ENCODE measurements at regions not wholly inside any gene's neighbourhood (a gene's known extent, or its start where the extent isn't known, plus 50 kb on each side); places are given as distances from the start of the nearest gene placed in this dataset.
"Not testable (repeated sequence)": the region's sequence is repeated elsewhere in the genome, so short reads cannot be mapped to it uniquely, and the experiment has no call there.

- no peaks in the 10 kb centered on the region for H3K9me3 ChIP-seq (ENCODE audit: low read depth, low read length)
- no peaks in the 10 kb centered on the region for H3K27me3 ChIP-seq (ENCODE audit: insufficient read depth, low read length)
- no peaks in the 10 kb centered on the region for H3K4me1 ChIP-seq (ENCODE audit: insufficient read depth, low read length)
- no peak overlapping the region for H3K4me3 ChIP-seq (ENCODE audit: low read length)
These were observed 213.6 kb upstream of the FOXK1 start for GRCh38 chr7:4468320-4469102.

- no peaks in the 10 kb centered on the region for H3K9me3 ChIP-seq (ENCODE audit: low read depth, low read length)
- H3K4me3 ChIP-seq (ENCODE audit: low read length), result no peak overlapping the region
- no peaks in the 10 kb centered on the region for H3K27me3 ChIP-seq (ENCODE audit: insufficient read depth, low read length)
These were observed 211.8 kb upstream of the FOXK1 start for GRCh38 chr7:4470246-4470645.

GRCh38 chr7:4472728-4473127 lies 209.4 kb upstream of the FOXK1 start:
- no peak overlapping the region for H3K4me3 ChIP-seq (ENCODE audit: low read length)
- H3K9me3 ChIP-seq (ENCODE audit: low read depth, low read length), result no peaks in the 10 kb centered on the region
- no peaks in the 10 kb centered on the region for H3K27me3 ChIP-seq (ENCODE audit: insufficient read depth, low read length)
- H3K4me1 ChIP-seq (ENCODE audit: insufficient read depth, low read length), result no peaks in the 10 kb centered on the region

More at GRCh38 chr7:4470246-4470645, 211.8 kb upstream of the FOXK1 start:
- no peaks in the 10 kb centered on the region for H3K4me1 ChIP-seq (ENCODE audit: insufficient read depth, low read length)

GRCh38 chr7:4479367-4480039 lies 202.6 kb upstream of the FOXK1 start:
- no peaks in the 10 kb centered on the region for H3K4me1 ChIP-seq (ENCODE audit: insufficient read depth, low read length)
- no peaks in the 10 kb centered on the region for H3K27me3 ChIP-seq (ENCODE audit: insufficient read depth, low read length)
- H3K9me3 ChIP-seq (ENCODE audit: low read depth, low read length), result no peaks in the 10 kb centered on the region
- H3K4me3 ChIP-seq (ENCODE audit: low read length), result no peak overlapping the region

- not testable (repeated sequence) for H3K4me3 ChIP-seq (ENCODE audit: low read length); H3K27me3 ChIP-seq (ENCODE audit: insufficient read depth, low read length); H3K9me3 ChIP-seq (ENCODE audit: low read depth, low read length); H3K4me1 ChIP-seq (ENCODE audit: insufficient read depth, low read length)
These were observed 202.0 kb upstream of the FOXK1 start for GRCh38 chr7:4480131-4480530.

GRCh38 chr7:4483851-4484250 lies 198.2 kb upstream of the FOXK1 start:
- H3K4me1 ChIP-seq (ENCODE audit: insufficient read depth, low read length), result no peaks in the 10 kb centered on the region
- no peaks in the 10 kb centered on the region for H3K9me3 ChIP-seq (ENCODE audit: low read depth, low read length)
- no peak overlapping the region for H3K4me3 ChIP-seq (ENCODE audit: low read length)
- H3K27me3 ChIP-seq (ENCODE audit: insufficient read depth, low read length), result no peaks in the 10 kb centered on the region

- Histone ChIP-seq H3K9me3 (ENCODE audit: low read depth, low read length) (no peaks in the 10 kb centered on the region), H3K4me3 (ENCODE audit: low read length) (no peak overlapping the region), H3K27me3 (ENCODE audit: insufficient read depth, low read length) (no peaks in the 10 kb centered on the region), H3K4me1 (ENCODE audit: insufficient read depth, low read length) (no peaks in the 10 kb centered on the region)
These were observed 197.6 kb upstream of the FOXK1 start for GRCh38 chr7:4484545-4484944.

- H3K27me3 ChIP-seq (ENCODE audit: insufficient read depth, low read length), result no peaks in the 10 kb centered on the region
These were observed 195.2 kb upstream of the FOXK1 start for GRCh38 chr7:4486907-4487306.

GRCh38 chr7:4496911-4497310 lies 185.2 kb upstream of the FOXK1 start:
- H3K4me1 ChIP-seq (ENCODE audit: insufficient read depth, low read length); H3K27me3 ChIP-seq (ENCODE audit: insufficient read depth, low read length); H3K9me3 ChIP-seq (ENCODE audit: low read depth, low read length); H3K4me3 ChIP-seq (ENCODE audit: low read length): not testable (repeated sequence)

More at GRCh38 chr7:4486907-4487306, 195.2 kb upstream of the FOXK1 start:
- Histone ChIP-seq H3K4me3 (ENCODE audit: low read length) (no peak overlapping the region), H3K9me3 (ENCODE audit: low read depth, low read length) (no peaks in the 10 kb centered on the region), H3K4me1 (ENCODE audit: insufficient read depth, low read length) (no peaks in the 10 kb centered on the region)

- no peaks in the 10 kb centered on the region for H3K4me1 ChIP-seq (ENCODE audit: insufficient read depth, low read length)
- H3K9me3 ChIP-seq (ENCODE audit: low read depth, low read length), result peaks cover 4% of the 10 kb centered on the region
- no peaks in the 10 kb centered on the region for H3K27me3 ChIP-seq (ENCODE audit: insufficient read depth, low read length)
- no peak overlapping the region for H3K4me3 ChIP-seq (ENCODE audit: low read length)
These were observed 181.3 kb upstream of the FOXK1 start for GRCh38 chr7:4500812-4501211.

GRCh38 chr7:4507886-4508285 lies 174.2 kb upstream of the FOXK1 start:
- H3K27me3 ChIP-seq (ENCODE audit: insufficient read depth, low read length); H3K4me1 ChIP-seq (ENCODE audit: insufficient read depth, low read length); H3K9me3 ChIP-seq (ENCODE audit: low read depth, low read length); H3K4me3 ChIP-seq (ENCODE audit: low read length): not testable (repeated sequence)

GRCh38 chr7:4513450-4513849 lies 168.6 kb upstream of the FOXK1 start:
- Histone ChIP-seq H3K4me1 (ENCODE audit: insufficient read depth, low read length) (no peaks in the 10 kb centered on the region), H3K4me3 (ENCODE audit: low read length) (no peak overlapping the region), H3K9me3 (ENCODE audit: low read depth, low read length) (no peaks in the 10 kb centered on the region), H3K27me3 (ENCODE audit: insufficient read depth, low read length) (no peaks in the 10 kb centered on the region)

GRCh38 chr7:4519819-4520520 lies 162.1 kb upstream of the FOXK1 start:
- H3K9me3 ChIP-seq (ENCODE audit: low read depth, low read length), result no peaks in the 10 kb centered on the region
- H3K4me1 ChIP-seq (ENCODE audit: insufficient read depth, low read length), result no peaks in the 10 kb centered on the region
- H3K27me3 ChIP-seq (ENCODE audit: insufficient read depth, low read length), result no peaks in the 10 kb centered on the region
- no peak overlapping the region for H3K4me3 ChIP-seq (ENCODE audit: low read length)

GRCh38 chr7:4523219-4523618 lies 158.9 kb upstream of the FOXK1 start:
- no peaks in the 10 kb centered on the region for H3K9me3 ChIP-seq (ENCODE audit: low read depth, low read length)
- H3K4me3 ChIP-seq (ENCODE audit: low read length), result no peak overlapping the region
- no peaks in the 10 kb centered on the region for H3K27me3 ChIP-seq (ENCODE audit: insufficient read depth, low read length)
- no peaks in the 10 kb centered on the region for H3K4me1 ChIP-seq (ENCODE audit: insufficient read depth, low read length)

GRCh38 chr7:4523873-4524272 lies 158.2 kb upstream of the FOXK1 start:
- no peaks in the 10 kb centered on the region for H3K9me3 ChIP-seq (ENCODE audit: low read depth, low read length)
- no peaks in the 10 kb centered on the region for H3K4me1 ChIP-seq (ENCODE audit: insufficient read depth, low read length)
- no peaks in the 10 kb centered on the region for H3K27me3 ChIP-seq (ENCODE audit: insufficient read depth, low read length)
- no peak overlapping the region for H3K4me3 ChIP-seq (ENCODE audit: low read length)

Data from mononuclear cell (primary cell).